Fibroblast of skin of right biceps (primary cell): ENCODE measurements at regions not wholly inside any gene's neighbourhood (a gene's known extent, or its start where the extent isn't known, plus 50 kb on each side); places are given as distances from the start of the nearest gene placed in this dataset.

Experiments used
- DNase-seq: peaks from one replicate; pipeline ENCODE4 v3.0.0-alpha.2; 2013

- peak; percentile 64 for DNase-seq
Observed at GRCh38 chr6:142500250-142500786, 198.5 kb downstream of the ADGRG6 start.

- no peak for DNase-seq
Observed at GRCh38 chr6:142501795-142502194, 200.0 kb downstream of the ADGRG6 start.

DNA sequence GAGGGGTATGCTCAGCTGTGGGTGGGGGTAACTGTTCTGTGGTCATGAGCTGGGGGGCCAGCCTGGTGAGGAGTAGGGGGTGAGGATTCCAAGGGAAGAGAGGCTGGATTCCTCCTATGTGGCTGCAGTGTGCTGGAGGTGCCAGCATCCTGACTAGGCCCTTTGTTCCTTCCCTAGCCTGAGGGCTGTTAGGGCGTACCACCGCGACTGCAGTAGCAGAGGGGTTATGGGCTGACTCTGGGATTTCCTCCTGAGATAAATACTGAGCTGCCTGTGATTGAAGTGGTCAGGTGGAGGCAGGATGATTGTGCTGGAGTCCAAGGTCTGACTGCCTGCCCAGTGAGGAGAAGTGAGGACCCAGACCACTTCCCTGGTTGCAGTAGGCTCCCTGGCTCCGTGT, 205.3 kb downstream of the ADGRG6 start:
- no peak for DNase-seq

- no peak for DNase-seq
Observed at GRCh38 chr6:142510211-142510610, 208.4 kb downstream of the ADGRG6 start.

DNA sequence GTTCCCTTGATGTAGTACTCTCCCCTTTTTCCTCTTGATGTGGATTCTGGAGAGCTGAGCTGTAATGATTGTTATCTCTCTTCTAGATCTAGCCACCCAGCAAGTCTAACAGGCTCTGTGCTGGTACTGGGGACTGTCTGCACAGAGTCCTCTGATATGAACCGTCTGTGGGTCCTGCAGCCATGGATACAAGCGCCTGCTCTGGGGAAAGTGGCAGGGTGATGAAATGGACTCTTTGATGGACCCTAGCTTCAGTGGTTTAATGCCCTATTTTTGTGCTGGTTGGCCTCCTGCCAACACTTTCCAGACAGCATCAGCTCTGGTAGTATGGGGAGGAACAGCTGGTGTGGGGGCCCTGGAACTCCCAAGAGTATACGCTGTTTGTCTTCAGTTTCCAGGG, 216.3 kb downstream of the ADGRG6 start:
- peak; percentile 8 for DNase-seq

GRCh38 chr6:142518761-142519160, 217.0 kb downstream of the ADGRG6 start:
- DNase-seq, result no peak

- DNase-seq, result no peak
Observed at GRCh38 chr6:142521791-142522190, 220.0 kb downstream of the ADGRG6 start.

DNA sequence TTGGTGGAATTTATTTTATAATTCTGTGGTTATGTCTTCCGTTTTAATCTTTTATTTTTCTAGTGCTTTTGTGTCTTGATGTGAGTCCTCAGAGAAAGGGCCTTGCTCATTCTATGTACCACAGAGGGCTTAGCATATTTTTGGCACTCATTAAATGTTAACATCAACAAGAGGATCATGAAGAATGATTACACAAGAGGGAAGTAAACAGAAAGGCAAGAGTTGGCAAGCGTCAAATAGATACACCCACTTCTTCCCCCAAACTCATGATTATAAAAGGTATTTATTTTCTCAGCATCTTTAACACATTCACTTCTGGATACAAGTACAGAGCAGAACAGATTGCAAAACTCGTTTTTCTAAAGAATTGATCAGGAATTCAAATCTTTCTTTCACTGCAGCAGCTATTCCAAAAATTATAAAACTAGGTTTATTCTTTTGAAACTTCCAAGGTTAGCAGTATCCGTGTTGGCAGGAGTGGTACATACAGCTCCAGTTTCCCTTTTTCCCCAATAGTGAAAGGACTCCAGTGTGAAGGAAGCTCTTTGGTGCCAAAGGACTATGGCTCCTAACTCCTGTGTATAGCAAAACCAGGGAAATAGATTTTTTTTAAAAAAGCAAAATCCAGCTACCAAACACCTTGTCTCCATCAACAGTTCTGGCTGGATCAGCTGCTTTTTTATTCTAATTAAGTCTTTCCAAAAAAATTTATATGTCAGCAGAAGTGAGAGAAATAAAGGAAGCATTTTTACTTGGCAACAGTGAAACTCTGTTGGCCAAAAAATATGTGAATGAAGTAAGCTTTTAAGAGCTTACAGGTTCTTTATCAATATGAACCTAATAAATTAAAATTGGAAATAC, 221.9 kb downstream of the ADGRG6 start:
- no peak for DNase-seq

- no peak for DNase-seq
Observed at GRCh38 chr6:142530566-142530965, 228.8 kb downstream of the ADGRG6 start.

DNA sequence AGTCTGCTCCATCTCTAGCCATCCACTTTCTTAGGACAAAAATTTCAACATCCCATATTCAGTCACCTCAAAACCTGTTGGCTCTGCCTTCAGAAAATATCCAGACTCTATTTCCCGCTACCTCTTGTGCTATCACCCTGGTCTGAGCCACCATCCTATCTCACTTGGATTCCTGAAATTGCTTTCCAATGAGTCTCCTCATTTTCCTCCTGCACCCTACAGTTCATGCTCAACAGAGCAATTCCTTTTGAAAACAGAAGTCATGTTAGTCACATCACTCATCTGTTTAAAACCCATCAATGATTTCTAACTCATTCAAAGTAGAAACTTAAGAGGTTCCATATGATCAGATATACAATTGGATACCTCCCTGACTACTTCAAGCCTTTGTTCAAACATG, 229.9 kb downstream of the ADGRG6 start:
- DNase-seq, result peak; percentile 32

GRCh38 chr6:142534076-142534475, 232.3 kb downstream of the ADGRG6 start:
- DNase-seq, result no peak

DNA sequence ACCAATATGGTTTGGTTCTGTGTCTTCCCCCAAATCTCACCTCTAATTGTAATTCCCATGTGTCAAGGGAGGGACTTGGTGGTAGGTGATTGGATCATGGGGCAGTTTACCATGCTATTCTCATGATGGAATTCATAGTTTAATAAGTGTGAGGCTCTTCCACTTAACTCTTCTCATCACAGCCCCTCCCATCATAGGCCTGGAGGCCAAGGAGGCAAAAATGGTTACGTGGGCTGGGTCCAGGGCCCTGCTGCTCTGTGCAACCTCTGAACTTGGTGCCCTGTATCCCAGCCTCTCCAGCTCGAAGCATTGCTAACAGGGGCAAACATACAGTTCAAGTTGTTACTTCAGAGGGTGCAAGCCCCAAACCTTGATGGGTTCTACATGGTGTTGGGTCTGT, 232.7 kb downstream of the ADGRG6 start:
- DNase-seq, result no peak

DNA sequence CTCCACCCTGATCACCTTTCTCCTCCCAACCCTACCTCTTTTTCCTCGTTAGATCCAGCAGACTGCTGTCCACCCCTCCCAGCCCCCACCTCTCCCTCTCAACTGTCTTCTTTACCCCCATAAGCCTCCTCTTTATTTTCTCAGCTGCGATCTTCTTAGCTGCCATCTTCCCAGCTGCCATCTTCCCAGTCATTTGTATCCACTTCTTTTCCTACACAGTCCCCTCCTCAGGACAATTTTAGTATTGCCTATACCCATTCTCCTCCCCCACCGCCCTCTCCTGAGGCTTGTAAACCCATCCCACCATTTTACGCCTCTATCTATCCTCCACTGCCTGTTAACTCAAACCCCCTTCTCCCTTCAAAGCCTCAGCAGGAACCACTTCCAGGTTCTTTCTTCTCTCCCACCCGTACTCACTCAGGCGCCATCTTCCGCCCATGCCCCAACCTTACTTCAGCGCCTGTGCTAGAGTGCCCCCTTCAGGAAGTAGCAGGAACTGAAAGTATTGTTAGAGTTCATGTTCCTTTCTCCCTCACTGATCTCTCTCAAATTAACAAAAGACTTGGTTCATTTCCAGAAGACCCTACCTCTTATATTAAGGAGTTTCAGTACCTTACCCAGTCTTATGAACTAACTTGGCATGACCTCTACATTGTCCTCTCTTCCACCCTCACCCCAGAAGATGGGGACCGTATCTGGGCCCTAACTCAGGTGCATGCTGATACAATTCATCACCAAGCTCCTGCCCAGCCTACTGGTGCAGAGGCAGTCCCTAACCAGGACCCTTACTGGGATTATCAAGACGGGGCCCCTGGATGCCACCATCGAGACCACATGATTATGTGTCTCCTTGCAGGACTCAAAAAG, 236.0 kb downstream of the ADGRG6 start:
- DNase-seq, result peak; percentile 21

- peak; percentile 67 for DNase-seq
Observed at GRCh38 chr6:142542704-142543233, 241.0 kb downstream of the ADGRG6 start.

DNA sequence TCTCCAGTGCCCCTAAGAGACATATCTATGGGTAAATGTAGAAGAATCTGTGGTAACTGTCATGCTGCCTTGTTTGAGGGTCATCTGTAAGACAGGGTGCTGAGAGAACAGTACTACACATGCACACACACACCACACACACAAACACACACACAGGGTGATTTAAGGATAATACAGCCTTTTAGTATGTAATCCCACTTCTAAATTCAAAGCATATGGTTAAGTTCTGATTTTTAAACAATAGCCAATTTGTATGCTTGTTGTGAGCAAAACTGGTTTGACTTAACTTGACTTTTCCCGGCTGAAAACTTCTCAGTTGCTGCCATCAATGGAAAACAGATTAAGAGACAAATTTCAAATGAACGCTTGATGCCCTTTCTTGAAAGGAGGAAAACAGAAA, 241.8 kb downstream of the ADGRG6 start:
- no peak for DNase-seq

- DNase-seq, result no peak
Observed at GRCh38 chr6:142544199-142544838, 242.5 kb downstream of the ADGRG6 start.

DNA sequence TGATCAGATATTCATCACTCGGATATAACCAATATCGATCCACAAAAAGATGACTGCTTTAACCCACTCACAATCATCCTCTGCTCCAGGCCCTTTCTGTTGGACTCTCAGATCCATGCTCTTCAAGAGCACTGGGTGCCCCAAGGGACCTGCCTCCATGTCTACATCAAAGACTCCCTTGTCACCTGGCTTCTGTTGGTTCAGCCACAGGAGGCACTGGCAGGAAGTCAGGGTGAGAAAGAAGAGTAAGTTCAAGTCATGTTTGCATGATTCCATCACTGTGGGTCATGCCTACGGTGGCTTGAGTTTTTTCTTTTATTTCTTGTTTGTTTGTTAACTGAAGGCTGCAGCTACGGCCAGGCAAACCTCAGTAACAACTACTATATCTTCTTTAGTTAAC, 243.3 kb downstream of the ADGRG6 start:
- no peak for DNase-seq

DNA sequence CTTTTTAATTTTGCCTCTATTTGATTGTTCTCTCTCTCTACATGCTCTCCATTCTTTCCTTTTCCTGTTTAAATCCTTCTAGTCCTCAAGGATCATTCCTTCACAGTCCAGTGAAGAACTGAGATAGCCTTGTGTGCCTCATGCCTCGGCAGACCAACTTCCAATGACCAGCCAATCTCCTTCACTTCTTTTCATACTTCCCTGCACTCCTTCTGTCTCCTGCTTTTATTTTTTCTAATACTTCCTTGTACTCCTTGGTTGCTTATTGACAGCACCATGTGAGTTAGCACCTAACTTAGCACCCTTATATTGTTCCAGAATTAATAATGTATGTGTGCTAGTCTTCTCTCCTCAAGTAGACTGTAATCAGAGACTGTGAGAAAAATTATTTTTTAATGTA, 246.8 kb downstream of the ADGRG6 start:
- no peak for DNase-seq

- DNase-seq, result no peak
Observed at GRCh38 chr6:142550310-142551063, 248.7 kb downstream of the ADGRG6 start.

DNA sequence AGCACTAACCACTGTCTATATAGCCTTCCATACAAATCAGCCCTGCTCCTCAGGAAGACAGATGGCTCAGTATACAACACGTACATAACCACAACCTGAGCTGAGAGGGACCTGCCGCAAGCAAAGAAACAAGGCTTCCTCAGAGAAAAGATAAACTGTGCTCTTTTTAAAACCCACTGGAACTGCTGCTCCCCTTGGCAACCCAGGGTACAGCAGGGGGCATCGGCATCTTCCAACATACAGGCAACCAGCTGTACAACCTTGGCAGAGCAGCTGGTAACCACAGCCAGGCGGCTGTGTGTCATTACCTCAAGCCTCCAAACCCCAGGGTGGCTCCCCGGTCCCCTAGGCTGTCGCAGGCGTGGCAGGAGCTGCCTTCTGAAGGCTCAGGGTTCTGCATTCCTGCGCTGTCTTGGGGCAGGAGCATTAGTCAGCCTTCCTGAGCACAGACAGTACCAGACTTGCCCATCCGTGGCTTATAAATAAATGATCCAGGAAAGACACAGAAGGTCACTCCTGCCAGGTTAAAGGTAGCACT, 249.5 kb downstream of the ADGRG6 start:
- DNase-seq, result no peak

DNA sequence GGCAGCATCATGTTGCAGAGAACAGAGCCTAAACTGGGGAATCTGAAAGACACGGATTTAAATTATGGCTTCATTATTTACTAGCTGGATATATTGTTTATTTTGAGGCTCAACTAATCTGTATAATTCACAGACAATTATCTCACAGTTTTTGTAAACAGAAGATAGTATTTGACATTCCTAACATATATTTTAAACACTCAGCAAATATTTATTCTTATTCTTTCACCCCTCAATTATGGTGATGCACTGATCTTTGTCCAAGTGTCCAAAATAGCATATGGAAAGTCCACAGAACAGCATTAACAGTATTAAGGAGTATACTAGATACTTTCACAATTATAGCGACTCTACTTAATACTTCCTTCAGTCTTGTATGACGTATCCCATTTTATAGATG, 257.0 kb downstream of the ADGRG6 start:
- no peak for DNase-seq
